Astrocyte (in vitro differentiated cells and primary cell): ENCODE measurements at regions not wholly inside any gene's neighbourhood (a gene's known extent, or its start where the extent isn't known, plus 50 kb on each side); places are given as distances from the start of the nearest gene placed in this dataset.

Experiments used
- DNase-seq: peaks from one replicate; pipeline ENCODE4 v3.0.0-alpha.2; 2010; ENCODE audit warnings: low read depth
- FAIRE-seq: peaks from 2 replicates; lab custom pipeline; 2011; peaks lifted over from hg19 to GRCh38; lab: Jason Lieb, UNC
- H2AFZ ChIP-seq: 2 replicates; pipeline ENCODE4 v1.6.0; 2012; ENCODE audit warnings: low read depth, low read length, inconsistent platforms
- H3K27ac ChIP-seq: 2 replicates; pipeline ENCODE4 v1.5.1; 2011; ENCODE audit warnings: low read depth, low read length, inconsistent platforms
- H3K27me3 ChIP-seq: 2 replicates; pipeline ENCODE4 v1.6.0; 2011; ENCODE audit warnings: low read length, inconsistent platforms; ENCODE audit not compliant: insufficient read depth
- H3K36me3 ChIP-seq: 2 replicates; pipeline ENCODE4 v1.5.1; 2011; ENCODE audit warnings: low read length, inconsistent platforms; ENCODE audit not compliant: insufficient read depth
- H3K4me1 ChIP-seq: 2 replicates; pipeline ENCODE4 v1.5.1; 2011; ENCODE audit warnings: low read length, inconsistent platforms; ENCODE audit not compliant: insufficient read depth
- H3K4me2 ChIP-seq: 2 replicates; pipeline ENCODE4 v1.6.0; 2012; ENCODE audit warnings: low read length, inconsistent platforms
- H3K4me3 ChIP-seq: 2 replicates; pipeline ENCODE4 v1.5.1; 2011; ENCODE audit warnings: low read depth, mild to moderate bottlenecking, low read length, inconsistent platforms; ENCODE audit not compliant: insufficient read depth
- H3K79me2 ChIP-seq: 2 replicates; pipeline ENCODE4 v1.6.0; 2012; ENCODE audit warnings: mild to moderate bottlenecking, low read length, inconsistent platforms; ENCODE audit not compliant: insufficient read depth
- H3K9ac ChIP-seq: 2 replicates; pipeline ENCODE4 v1.6.0; 2012; ENCODE audit warnings: mild to moderate bottlenecking, low read length, inconsistent platforms
- H3K9me3 ChIP-seq: 2 replicates; pipeline ENCODE4 v1.5.1; 2012; ENCODE audit warnings: low read depth, mild to moderate bottlenecking, low read length, inconsistent platforms; ENCODE audit not compliant: insufficient read depth
- H4K20me1 ChIP-seq: 2 replicates; pipeline ENCODE4 v1.6.0; 2012; ENCODE audit warnings: low read length, inconsistent platforms; ENCODE audit not compliant: insufficient read depth
- H3K27ac Mint-ChIP-seq: one replicate; pipeline ENCODE4 v1.8.0; 2021; ENCODE audit warnings: mild to moderate bottlenecking, mixed read lengths; ENCODE audit not compliant: unreplicated experiment
- H3K27me3 Mint-ChIP-seq: one replicate; pipeline ENCODE4 v1.8.0; 2021; ENCODE audit warnings: low read depth, mixed read lengths; ENCODE audit not compliant: unreplicated experiment
- H3K36me3 Mint-ChIP-seq: one replicate; pipeline ENCODE4 v1.8.0; 2021; ENCODE audit warnings: low read depth, mixed read lengths; ENCODE audit not compliant: unreplicated experiment
- H3K4me1 Mint-ChIP-seq: one replicate; pipeline ENCODE4 v1.8.0; 2021; ENCODE audit warnings: low read depth, mixed read lengths; ENCODE audit not compliant: unreplicated experiment
- H3K4me3 Mint-ChIP-seq: one replicate; pipeline ENCODE4 v1.8.0; 2021; ENCODE audit warnings: mild to moderate bottlenecking, moderate library complexity, mixed read lengths; ENCODE audit not compliant: unreplicated experiment
- H3K9me3 Mint-ChIP-seq: one replicate; pipeline ENCODE4 v1.8.0; 2021; ENCODE audit warnings: mild to moderate bottlenecking, mixed read lengths; ENCODE audit not compliant: unreplicated experiment
- CTCF ChIP-seq: IDR thresholded peaks from 2 replicates; pipeline ENCODE4 v1.5.1; 2011; ENCODE audit warnings: low read depth, mild to moderate bottlenecking, inconsistent platforms, low read length, moderate library complexity; ENCODE audit not compliant: insufficient read depth
- EZH2 ChIP-seq: IDR thresholded peaks from 2 replicates; pipeline ENCODE4 v1.6.1; 2012; ENCODE audit warnings: mild to moderate bottlenecking, low read length, inconsistent platforms; ENCODE audit not compliant: insufficient read depth

- Mint-ChIP-seq H3K36me3 (no peaks in the 10 kb centered on the region), H3K27me3 (peaks cover 15% of the 10 kb centered on the region), H3K4me1 (peaks cover 10% of the 10 kb centered on the region), H3K9me3 (peaks cover 4% of the 10 kb centered on the region), H3K4me3 (no peak overlapping the region), H3K27ac (no peak overlapping the region)
- FAIRE-seq (no peak), DNase-seq (no peak)
- no peak overlapping the region for H3K9ac ChIP-seq
- peaks cover 2% of the 10 kb centered on the region for H3K27me3 ChIP-seq
- H3K27ac ChIP-seq: no peak overlapping the region
- H3K4me2 ChIP-seq: no peak overlapping the region
- TF ChIP-seq EZH2 (no peak), CTCF (no peak)
- H3K9me3 ChIP-seq: no peaks in the 10 kb centered on the region
- H3K4me1 ChIP-seq: peaks cover 11% of the 10 kb centered on the region
- H2AFZ ChIP-seq: no peak overlapping the region
- no peaks in the 10 kb centered on the region for H4K20me1 ChIP-seq
- no peaks in the 10 kb centered on the region for H3K79me2 ChIP-seq
- no peak overlapping the region for H3K4me3 ChIP-seq
- no peaks in the 10 kb centered on the region for H3K36me3 ChIP-seq
These were observed 78.6 kb upstream of the PITRM1 start for GRCh38 chr10:3251172-3251571.

GRCh38 chr10:3249307-3249889 lies 76.8 kb upstream of the PITRM1 start:
- peaks cover 15% of the 10 kb centered on the region for H3K27me3 Mint-ChIP-seq
- Histone ChIP-seq H3K27me3 (peaks cover 2% of the 10 kb centered on the region), H3K27ac (peak overlapping the region; percentile 90), H3K9ac (peak overlapping the region; percentile 77), H2AFZ (peak overlapping the region; percentile 52), H4K20me1 (no peaks in the 10 kb centered on the region), H3K79me2 (no peaks in the 10 kb centered on the region), H3K4me1 (peaks cover 11% of the 10 kb centered on the region), H3K4me2 (peak overlapping the region; percentile 77), H3K9me3 (no peaks in the 10 kb centered on the region), H3K4me3 (no peak overlapping the region), H3K36me3 (no peaks in the 10 kb centered on the region)
- peaks cover 10% of the 10 kb centered on the region for H3K4me1 Mint-ChIP-seq
- H3K4me3 Mint-ChIP-seq: no peak overlapping the region
- DNase-seq (no peak), FAIRE-seq (no peak)
- peaks cover 5% of the 10 kb centered on the region for H3K9me3 Mint-ChIP-seq
- H3K36me3 Mint-ChIP-seq: no peaks in the 10 kb centered on the region
- TF ChIP-seq CTCF (no peak), EZH2 (no peak)
- peak overlapping the region; percentile 94 for H3K27ac Mint-ChIP-seq
